OCI-LY1 (cell line): ENCODE measurements at regions not wholly inside any gene's neighbourhood (a gene's known extent, or its start where the extent isn't known, plus 50 kb on each side); places are given as distances from the start of the nearest gene placed in this dataset.
A peak's percentile ranks its signal among the peaks of the same experiment; 100 is the strongest.
"Not testable (repeated sequence)": the region's sequence is repeated elsewhere in the genome, so short reads cannot be mapped to it uniquely, and the experiment has no call there.

Experiments used
- H2AFZ ChIP-seq: fragments of 200-600 bp; sonication (generic), shearing (Covaris generic); 2 replicates; pipeline ENCODE4 v1.6.0; 2014; ENCODE audit warnings: antibody characterized with exemption, mild to moderate bottlenecking, low read length
- H3F3A ChIP-seq: fragments of 200-600 bp; sonication (generic), shearing (Covaris generic); 2 replicates; pipeline ENCODE4 v1.6.0; 2014; ENCODE audit warnings: mild to moderate bottlenecking, antibody characterized with exemption, low read length, moderate library complexity; ENCODE audit not compliant: insufficient read depth
- H3K27ac ChIP-seq: fragments of 200-600 bp; sonication (generic); 2 replicates; pipeline ENCODE4 v1.5.1; 2014; ENCODE audit warnings: low read length, mixed run types, mild to moderate bottlenecking, low read depth; ENCODE audit not compliant: poor library complexity, severe bottlenecking
- H3K27me3 ChIP-seq: fragments of 200-600 bp; sonication (generic); 2 replicates; pipeline ENCODE4 v1.6.0; 2014; ENCODE audit warnings: antibody characterized with exemption, mild to moderate bottlenecking, low read length, moderate library complexity; ENCODE audit not compliant: insufficient read depth
- H3K36me3 ChIP-seq: fragments of 200-600 bp; sonication (generic); 2 replicates; pipeline ENCODE4 v1.6.1; 2014; ENCODE audit warnings: mild to moderate bottlenecking, antibody characterized with exemption, low read length, moderate library complexity, mixed read lengths; ENCODE audit not compliant: insufficient read depth
- H3K4me1 ChIP-seq: fragments of 200-600 bp; sonication (generic); 2 replicates; pipeline ENCODE4 v1.5.1; 2014; ENCODE audit warnings: mild to moderate bottlenecking, low read length, moderate library complexity; ENCODE audit not compliant: insufficient read depth, severe bottlenecking
- H3K4me2 ChIP-seq: fragments of 200-600 bp; sonication (generic), shearing (Covaris generic); 2 replicates; pipeline ENCODE4 v1.6.1; 2014; ENCODE audit warnings: low read length
- H3K4me3 ChIP-seq: fragments of 200-600 bp; sonication (generic); 2 replicates; pipeline ENCODE4 v1.5.1; 2014; ENCODE audit warnings: low read length, low read depth, mild to moderate bottlenecking, mixed read lengths; ENCODE audit not compliant: poor library complexity, severe bottlenecking
- H3K79me2 ChIP-seq: fragments of 200-600 bp; shearing (Covaris generic); 2 replicates; pipeline ENCODE4 v1.6.1; 2016; ENCODE audit warnings: mixed run types, low read length, mixed read lengths; ENCODE audit not compliant: insufficient read depth
- H3K9ac ChIP-seq: fragments of 200-600 bp; sonication (generic), shearing (Covaris generic); 2 replicates; pipeline ENCODE4 v1.6.1; 2014; ENCODE audit warnings: mild to moderate bottlenecking, low read length, mixed read lengths
- H3K9me2 ChIP-seq: fragments of 200-600 bp; sonication (generic), shearing (Covaris generic); 2 replicates; pipeline ENCODE4 v1.6.1; 2014; ENCODE audit warnings: low read depth, mild to moderate bottlenecking, low read length, mixed read lengths
- H3K9me3 ChIP-seq: fragments of 200-600 bp; shearing (Covaris generic); 2 replicates; pipeline ENCODE4 v1.6.1; 2014; ENCODE audit warnings: low read length, mixed read lengths
- H4K20me1 ChIP-seq: fragments of 200-600 bp; sonication (generic), shearing (Covaris generic); 2 replicates; pipeline ENCODE4 v1.6.0; 2016; ENCODE audit warnings: mild to moderate bottlenecking, low read length; ENCODE audit not compliant: insufficient read depth
- CTCF ChIP-seq: fragments of 200-600 bp; sonication (generic), shearing (Covaris generic); IDR thresholded peaks from 2 replicates; pipeline ENCODE4 v1.5.1; 2017; ENCODE audit warnings: mild to moderate bottlenecking, antibody characterized with exemption, low read length, moderate library complexity, mixed read lengths
- EZH2 ChIP-seq: fragments of 200-600 bp; sonication (generic), shearing (Covaris generic); IDR thresholded peaks from 2 replicates; pipeline ENCODE4 v1.8.0; 2017; ENCODE audit warnings: borderline replicate concordance, mixed run types, mild to moderate bottlenecking, antibody characterized with exemption, low read length, moderate library complexity, mixed read lengths

GRCh38 chr3:34676436-34676835 lies 878.0 kb downstream of the PDCD6IP start:
- Histone ChIP-seq H3K4me2 (no peak overlapping the region), H2AFZ (no peak overlapping the region), H3K79me2 (no peaks in the 10 kb centered on the region), H3K4me3 (no peak overlapping the region), H3K9me2 (no peaks in the 10 kb centered on the region), H3K27me3 (no peaks in the 10 kb centered on the region), H3K36me3 (no peaks in the 10 kb centered on the region), H3K9me3 (no peaks in the 10 kb centered on the region), H3K4me1 (no peaks in the 10 kb centered on the region), H3F3A (no peaks in the 10 kb centered on the region), H3K27ac (no peak overlapping the region), H3K9ac (no peak overlapping the region), H4K20me1 (no peaks in the 10 kb centered on the region)
- TF ChIP-seq CTCF (no peak), EZH2 (no peak)

GRCh38 chr3:34678575-34678974 lies 880.1 kb downstream of the PDCD6IP start:
- Histone ChIP-seq H3K79me2 (no peaks in the 10 kb centered on the region), H3K27me3 (no peaks in the 10 kb centered on the region), H3F3A (no peaks in the 10 kb centered on the region), H3K9me2 (no peaks in the 10 kb centered on the region), H3K9me3 (no peaks in the 10 kb centered on the region), H3K27ac (no peak overlapping the region), H3K9ac (no peak overlapping the region), H3K4me1 (no peaks in the 10 kb centered on the region), H4K20me1 (no peaks in the 10 kb centered on the region), H3K4me2 (no peak overlapping the region), H3K4me3 (no peak overlapping the region), H2AFZ (no peak overlapping the region), H3K36me3 (no peaks in the 10 kb centered on the region)
- TF ChIP-seq EZH2 = no peak
- no peak for TF ChIP-seq CTCF

GRCh38 chr3:34679055-34679454 lies 880.6 kb downstream of the PDCD6IP start:
- H3K9ac ChIP-seq, H3K36me3 ChIP-seq, H3K79me2 ChIP-seq, H2AFZ ChIP-seq, H3K9me2 ChIP-seq, H3K27me3 ChIP-seq, H3K4me2 ChIP-seq, H3K4me1 ChIP-seq, H3F3A ChIP-seq, H3K27ac ChIP-seq, H4K20me1 ChIP-seq, H3K4me3 ChIP-seq, H3K9me3 ChIP-seq: not testable (repeated sequence)

GRCh38 chr3:34683851-34684250 lies 885.4 kb downstream of the PDCD6IP start:
- H3K4me2 ChIP-seq = no peak overlapping the region
- H3K79me2 ChIP-seq = no peaks in the 10 kb centered on the region
- no peaks in the 10 kb centered on the region for H4K20me1 ChIP-seq
- no peak overlapping the region for H3K27ac ChIP-seq
- no peak overlapping the region for H3K4me3 ChIP-seq
- no peak overlapping the region for H2AFZ ChIP-seq
- no peak overlapping the region for H3K9ac ChIP-seq
- no peaks in the 10 kb centered on the region for H3K9me2 ChIP-seq
- H3K4me1 ChIP-seq = no peaks in the 10 kb centered on the region
- H3F3A ChIP-seq = no peaks in the 10 kb centered on the region
- H3K9me3 ChIP-seq = no peaks in the 10 kb centered on the region
- peak; percentile 77 for TF ChIP-seq CTCF
- TF ChIP-seq EZH2 = no peak
- no peaks in the 10 kb centered on the region for H3K27me3 ChIP-seq
- H3K36me3 ChIP-seq = no peaks in the 10 kb centered on the region
